ENCODE measurements at regions not wholly inside any gene's neighbourhood (a gene's known extent, or its start where the extent isn't known, plus 50 kb on each side); places are given as distances from the start of the nearest gene placed in this dataset.

GRCh38 chr3:117874028-117874690 is 1160.5 kb downstream of the IGSF11 start:
- Histone ChIP-seq H3K4me3 (no peak overlapping the region), H3K27ac (no peak overlapping the region), H3K4me1 (no peaks in the 10 kb centered on the region), H3K36me3 (no peaks in the 10 kb centered on the region), H3K9me3 (no peaks in the 10 kb centered on the region), H3K27me3 (no peaks in the 10 kb centered on the region)
- TF ChIP-seq POLR2A (IDR thresholded peaks at IDR 0.05) = no peak
- TF ChIP-seq CTCF (IDR thresholded peaks at IDR 0.05) = no peak
- WGBS, 2 donors = 53 to 55% methylated on average over 4 of the region's 4 CpGs
- no peak for DNase-seq
- intact Hi-C loops (cut with DNase I) = no loop called here

DNA sequence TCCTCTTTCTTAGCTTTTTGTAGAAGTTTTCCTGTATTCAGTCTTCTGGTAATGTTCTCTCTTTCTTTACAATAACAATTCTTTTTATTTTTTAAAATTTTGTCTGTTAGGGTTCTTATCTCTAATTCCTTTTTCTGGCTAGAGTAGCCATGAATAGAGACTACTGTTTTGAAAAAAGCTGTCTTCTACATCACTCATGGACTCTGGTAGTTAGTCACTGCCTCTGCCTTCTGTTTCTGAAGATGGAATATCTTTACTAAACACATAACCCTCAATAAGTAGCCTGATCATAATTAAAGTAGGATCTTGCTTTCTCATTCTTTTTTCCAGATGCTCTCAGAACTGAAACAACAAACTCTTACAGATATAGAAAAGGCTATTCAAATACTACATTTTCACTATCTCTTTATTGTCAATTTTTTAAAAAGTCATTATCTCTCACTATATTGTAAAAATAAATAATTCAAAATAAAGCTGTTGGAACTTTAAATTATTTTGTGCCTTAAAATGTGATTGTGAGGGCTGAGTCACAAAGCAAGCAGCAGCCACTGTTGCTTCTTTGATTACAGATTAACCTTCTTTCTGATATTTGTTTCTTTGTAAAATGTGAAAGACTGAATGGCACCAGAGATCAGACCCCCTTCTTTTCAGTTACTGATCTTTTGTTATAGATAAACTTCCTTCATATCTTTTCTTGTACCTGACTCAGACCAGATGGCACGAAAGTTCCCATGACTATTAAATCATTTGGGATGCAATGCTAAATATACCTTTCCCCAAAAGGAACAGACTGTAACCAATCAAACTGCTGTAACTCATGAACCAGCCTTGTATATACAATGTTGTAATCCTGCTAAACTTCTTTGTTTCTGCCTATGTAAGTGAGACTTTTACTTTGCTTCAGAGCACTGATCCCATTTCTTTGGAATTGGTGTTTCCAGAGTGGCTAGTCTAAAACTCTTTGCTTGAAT is 1159.5 kb downstream of the IGSF11 start:
- Histone ChIP-seq H3K27ac (no peak overlapping the region), H3K36me3 (no peaks in the 10 kb centered on the region), H3K4me1 (no peaks in the 10 kb centered on the region), H3K9me3 (no peaks in the 10 kb centered on the region), H3K27me3 (no peaks in the 10 kb centered on the region), H3K4me3 (no peak overlapping the region)
- intact Hi-C loops (cut with DNase I) = no loop called here
- no peak for TF ChIP-seq POLR2A (IDR thresholded peaks at IDR 0.05)
- TF ChIP-seq CTCF (IDR thresholded peaks at IDR 0.05) = no peak
- no peak for DNase-seq
- WGBS, 2 donors = 75 to 92% methylated on average over 1 of the region's 1 CpG

- 94 to 100% methylated on average over 1 of the region's 1 CpG for WGBS, 2 donors
- intact Hi-C loops (cut with DNase I) = no loop called here
- no peak for TF ChIP-seq CTCF (IDR thresholded peaks at IDR 0.05)
- no peak for TF ChIP-seq POLR2A (IDR thresholded peaks at IDR 0.05)
Observed at GRCh38 chr3:117875887-117876286, 1158.8 kb downstream of the IGSF11 start.

GRCh38 chr3:117880638-117881037 is 1154.0 kb downstream of the IGSF11 start:
- no peaks in the 10 kb centered on the region for H3K27me3 ChIP-seq
- no peak for DNase-seq
- 83 to 95% methylated on average over 2 of the region's 2 CpGs for WGBS, 2 donors
- H3K9me3 ChIP-seq = no peaks in the 10 kb centered on the region
- no peak overlapping the region for H3K27ac ChIP-seq
- TF ChIP-seq CTCF (IDR thresholded peaks at IDR 0.05) = no peak
- TF ChIP-seq POLR2A (IDR thresholded peaks at IDR 0.05) = no peak
- H3K4me1 ChIP-seq = no peaks in the 10 kb centered on the region
- no peak overlapping the region for H3K4me3 ChIP-seq
- H3K36me3 ChIP-seq = no peaks in the 10 kb centered on the region
- intact Hi-C loops (cut with DNase I) = no loop called here

More at GRCh38 chr3:117875887-117876286, 1158.8 kb downstream of the IGSF11 start:
- H3K27me3 ChIP-seq = no peaks in the 10 kb centered on the region
- no peak overlapping the region for H3K27ac ChIP-seq
- DNase-seq = no peak
- no peak overlapping the region for H3K4me3 ChIP-seq
- H3K4me1 ChIP-seq = no peaks in the 10 kb centered on the region
- H3K9me3 ChIP-seq = no peaks in the 10 kb centered on the region
- no peaks in the 10 kb centered on the region for H3K36me3 ChIP-seq

DNA sequence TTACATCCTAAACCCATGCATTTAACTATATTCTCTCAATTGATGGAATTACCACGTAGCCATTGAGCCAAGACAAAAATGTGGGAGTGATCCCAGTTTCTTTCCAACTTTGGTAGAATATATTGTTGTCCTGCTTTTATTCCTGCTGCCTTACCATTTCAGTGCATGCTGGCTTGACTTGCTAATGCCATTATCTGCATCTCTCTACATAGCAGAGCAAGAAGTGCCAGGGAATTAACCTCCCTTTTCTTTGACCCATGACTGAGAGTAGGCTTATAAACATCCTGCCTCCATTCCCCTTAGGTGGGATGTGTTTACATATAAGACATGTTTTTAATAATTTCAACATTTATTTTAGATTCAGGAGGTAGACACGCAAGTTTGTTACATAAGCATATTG is 1153.4 kb downstream of the IGSF11 start:
- 63 to 71% methylated on average over 2 of the region's 2 CpGs for WGBS, 2 donors
- no peaks in the 10 kb centered on the region for H3K9me3 ChIP-seq
- no peaks in the 10 kb centered on the region for H3K27me3 ChIP-seq
- no peak for DNase-seq
- H3K4me1 ChIP-seq = no peaks in the 10 kb centered on the region
- no peaks in the 10 kb centered on the region for H3K36me3 ChIP-seq
- no peak overlapping the region for H3K27ac ChIP-seq
- TF ChIP-seq CTCF (IDR thresholded peaks at IDR 0.05) = no peak
- H3K4me3 ChIP-seq = no peak overlapping the region
- intact Hi-C loops (cut with DNase I) = no loop called here
